ENCODE measurements at regions not wholly inside any gene's neighbourhood (a gene's known extent, or its start where the extent isn't known, plus 50 kb on each side); places are given as distances from the start of the nearest gene placed in this dataset.

GRCh38 chr14:25400607-25401206 is 350.8 kb upstream of the STXBP6 start:
- Histone ChIP-seq H3K4me3 (ENCODE audit: severe bottlenecking) (no peak overlapping the region), H3K27ac (ENCODE audit: poor library complexity, severe bottlenecking) (no peak overlapping the region), H3K27me3 (ENCODE audit: insufficient read depth, poor library complexity, severe bottlenecking) (peaks cover 11% of the 10 kb centered on the region), H3K4me1 (ENCODE audit: insufficient read depth, poor library complexity, severe bottlenecking) (no peaks in the 10 kb centered on the region), H3K9me3 (ENCODE audit: severe bottlenecking) (no peaks in the 10 kb centered on the region), H3K36me3 (ENCODE audit: low read depth) (no peaks in the 10 kb centered on the region)
- DNase-seq (ENCODE audit: low spot score), result no peak
- peak; percentile 55; the same call in 1 of the 3 replicates for ATAC-seq (ENCODE audit: low read depth)
- TF ChIP-seq CTCF (IDR thresholded peaks at IDR 0.05; ENCODE audit: poor library complexity, severe bottlenecking), result peak; percentile 92

- ATAC-seq (ENCODE audit: low read depth) (no peak), DNase-seq (ENCODE audit: low spot score) (no peak)
- Histone ChIP-seq H3K27ac (ENCODE audit: poor library complexity, severe bottlenecking) (no peak overlapping the region), H3K36me3 (ENCODE audit: low read depth) (no peaks in the 10 kb centered on the region), H3K4me1 (ENCODE audit: insufficient read depth, poor library complexity, severe bottlenecking) (no peaks in the 10 kb centered on the region), H3K9me3 (ENCODE audit: severe bottlenecking) (no peaks in the 10 kb centered on the region), H3K4me3 (ENCODE audit: severe bottlenecking) (no peak overlapping the region), H3K27me3 (ENCODE audit: insufficient read depth, poor library complexity, severe bottlenecking) (no peaks in the 10 kb centered on the region)
- no peak for TF ChIP-seq CTCF (IDR thresholded peaks at IDR 0.05; ENCODE audit: poor library complexity, severe bottlenecking)
These were observed 346.2 kb upstream of the STXBP6 start for GRCh38 chr14:25396128-25396527.

- Histone ChIP-seq H3K4me3 (ENCODE audit: severe bottlenecking) (no peak overlapping the region), H3K27ac (ENCODE audit: poor library complexity, severe bottlenecking) (no peak overlapping the region), H3K4me1 (ENCODE audit: insufficient read depth, poor library complexity, severe bottlenecking) (no peaks in the 10 kb centered on the region), H3K9me3 (ENCODE audit: severe bottlenecking) (no peaks in the 10 kb centered on the region), H3K36me3 (ENCODE audit: low read depth) (no peaks in the 10 kb centered on the region), H3K27me3 (ENCODE audit: insufficient read depth, poor library complexity, severe bottlenecking) (no peaks in the 10 kb centered on the region)
- TF ChIP-seq CTCF (IDR thresholded peaks at IDR 0.05; ENCODE audit: poor library complexity, severe bottlenecking), result no peak
- ATAC-seq (ENCODE audit: low read depth), result no peak
- no peak for DNase-seq (ENCODE audit: low spot score)
These were observed 344.9 kb upstream of the STXBP6 start for GRCh38 chr14:25394791-25395391.

- peaks cover 1% of the 10 kb centered on the region for H3K27me3 ChIP-seq (ENCODE audit: insufficient read depth, poor library complexity, severe bottlenecking)
- no peak for ATAC-seq (ENCODE audit: low read depth)
- no peaks in the 10 kb centered on the region for H3K4me1 ChIP-seq (ENCODE audit: insufficient read depth, poor library complexity, severe bottlenecking)
- no peak overlapping the region for H3K4me3 ChIP-seq (ENCODE audit: severe bottlenecking)
- H3K9me3 ChIP-seq (ENCODE audit: severe bottlenecking), result no peaks in the 10 kb centered on the region
- DNase-seq (ENCODE audit: low spot score), result no peak
- no peak overlapping the region for H3K27ac ChIP-seq (ENCODE audit: poor library complexity, severe bottlenecking)
- TF ChIP-seq CTCF (IDR thresholded peaks at IDR 0.05; ENCODE audit: poor library complexity, severe bottlenecking), result no peak
- no peaks in the 10 kb centered on the region for H3K36me3 ChIP-seq (ENCODE audit: low read depth)
These were observed 344.4 kb upstream of the STXBP6 start for GRCh38 chr14:25394356-25394755.

GRCh38 chr14:25389948-25390347 is 340.0 kb upstream of the STXBP6 start:
- ATAC-seq (ENCODE audit: low read depth), result no peak
- no peak for TF ChIP-seq CTCF (IDR thresholded peaks at IDR 0.05; ENCODE audit: poor library complexity, severe bottlenecking)
- Histone ChIP-seq H3K27me3 (ENCODE audit: insufficient read depth, poor library complexity, severe bottlenecking) (peaks cover 10% of the 10 kb centered on the region), H3K27ac (ENCODE audit: poor library complexity, severe bottlenecking) (no peak overlapping the region), H3K4me3 (ENCODE audit: severe bottlenecking) (no peak overlapping the region), H3K9me3 (ENCODE audit: severe bottlenecking) (no peaks in the 10 kb centered on the region), H3K4me1 (ENCODE audit: insufficient read depth, poor library complexity, severe bottlenecking) (no peaks in the 10 kb centered on the region), H3K36me3 (ENCODE audit: low read depth) (no peaks in the 10 kb centered on the region)
- no peak for DNase-seq (ENCODE audit: low spot score)

Measured in RWPE2 (cell line).